HL-60 (cell line): ENCODE measurements at regions not wholly inside any gene's neighbourhood (a gene's known extent, or its start where the extent isn't known, plus 50 kb on each side); places are given as distances from the start of the nearest gene placed in this dataset.

Source experiments
- CTCF ChIP-seq: IDR thresholded peaks from one replicate; pipeline ENCODE4 v1.5.1; 2011; ENCODE audit warnings: low read length, control low read depth, inconsistent platforms; ENCODE audit not compliant: insufficient read depth
- GABPA ChIP-seq: IDR thresholded peaks from 2 replicates; pipeline ENCODE4 v1.6.1; 2012; ENCODE audit warnings: low read depth
- POLR2AphosphoS5 ChIP-seq: IDR thresholded peaks from 2 replicates; pipeline ENCODE4 v1.6.1; 2012; ENCODE audit warnings: low read depth
- SPI1 ChIP-seq: IDR thresholded peaks from 2 replicates; pipeline ENCODE4 v1.6.1; 2012; ENCODE audit warnings: low read depth, mild to moderate bottlenecking, borderline replicate concordance
- TF ChIP-seq, protein P1 (sequence below): IDR thresholded peaks from 2 replicates; pipeline ENCODE4 v1.6.1; 2012; ENCODE audit warnings: low read depth; ENCODE audit not compliant: insufficient replicate concordance

- TF ChIP-seq CTCF (no peak), POLR2AphosphoS5 (no peak), SPI1 (no peak), GABPA (no peak)
- TF ChIP-seq, protein P1, sequence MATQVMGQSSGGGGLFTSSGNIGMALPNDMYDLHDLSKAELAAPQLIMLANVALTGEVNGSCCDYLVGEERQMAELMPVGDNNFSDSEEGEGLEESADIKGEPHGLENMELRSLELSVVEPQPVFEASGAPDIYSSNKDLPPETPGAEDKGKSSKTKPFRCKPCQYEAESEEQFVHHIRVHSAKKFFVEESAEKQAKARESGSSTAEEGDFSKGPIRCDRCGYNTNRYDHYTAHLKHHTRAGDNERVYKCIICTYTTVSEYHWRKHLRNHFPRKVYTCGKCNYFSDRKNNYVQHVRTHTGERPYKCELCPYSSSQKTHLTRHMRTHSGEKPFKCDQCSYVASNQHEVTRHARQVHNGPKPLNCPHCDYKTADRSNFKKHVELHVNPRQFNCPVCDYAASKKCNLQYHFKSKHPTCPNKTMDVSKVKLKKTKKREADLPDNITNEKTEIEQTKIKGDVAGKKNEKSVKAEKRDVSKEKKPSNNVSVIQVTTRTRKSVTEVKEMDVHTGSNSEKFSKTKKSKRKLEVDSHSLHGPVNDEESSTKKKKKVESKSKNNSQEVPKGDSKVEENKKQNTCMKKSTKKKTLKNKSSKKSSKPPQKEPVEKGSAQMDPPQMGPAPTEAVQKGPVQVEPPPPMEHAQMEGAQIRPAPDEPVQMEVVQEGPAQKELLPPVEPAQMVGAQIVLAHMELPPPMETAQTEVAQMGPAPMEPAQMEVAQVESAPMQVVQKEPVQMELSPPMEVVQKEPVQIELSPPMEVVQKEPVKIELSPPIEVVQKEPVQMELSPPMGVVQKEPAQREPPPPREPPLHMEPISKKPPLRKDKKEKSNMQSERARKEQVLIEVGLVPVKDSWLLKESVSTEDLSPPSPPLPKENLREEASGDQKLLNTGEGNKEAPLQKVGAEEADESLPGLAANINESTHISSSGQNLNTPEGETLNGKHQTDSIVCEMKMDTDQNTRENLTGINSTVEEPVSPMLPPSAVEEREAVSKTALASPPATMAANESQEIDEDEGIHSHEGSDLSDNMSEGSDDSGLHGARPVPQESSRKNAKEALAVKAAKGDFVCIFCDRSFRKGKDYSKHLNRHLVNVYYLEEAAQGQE: no peak
Measured at GRCh38 chr9:73847536-73847935, 649.6 kb upstream of the RORB start.
